ENCODE measurements at regions not wholly inside any gene's neighbourhood (a gene's known extent, or its start where the extent isn't known, plus 50 kb on each side); places are given as distances from the start of the nearest gene placed in this dataset.

DNA sequence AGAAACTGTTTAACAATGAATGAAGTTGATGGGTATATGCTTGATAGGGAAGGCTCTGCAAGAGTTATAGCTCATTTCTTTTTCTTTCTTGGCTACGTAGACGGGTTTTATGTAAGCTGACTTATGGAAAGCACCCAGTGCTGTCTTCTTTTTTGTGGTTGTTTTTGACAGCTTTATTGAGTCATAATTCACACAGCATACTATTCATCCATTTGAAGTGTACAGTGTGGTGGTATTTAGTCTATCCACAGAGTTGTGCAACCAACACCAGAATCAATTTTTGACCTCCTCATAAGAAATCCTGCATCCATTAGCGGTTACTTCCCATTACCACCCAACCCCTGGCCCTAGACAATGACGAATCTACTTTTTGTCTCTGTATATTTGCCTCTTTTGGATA is 240.6 kb upstream of the KIAA1217 start:
- DNase-seq (ENCODE audit: low spot score), result no peak
- no peaks in the 10 kb centered on the region for H3K36me3 ChIP-seq (ENCODE audit: low read depth)
- no peak for ATAC-seq (ENCODE audit: low read depth)
- H3K27me3 ChIP-seq (ENCODE audit: insufficient read depth, poor library complexity, severe bottlenecking), result peaks cover 6% of the 10 kb centered on the region
- TF ChIP-seq, protein P1, sequence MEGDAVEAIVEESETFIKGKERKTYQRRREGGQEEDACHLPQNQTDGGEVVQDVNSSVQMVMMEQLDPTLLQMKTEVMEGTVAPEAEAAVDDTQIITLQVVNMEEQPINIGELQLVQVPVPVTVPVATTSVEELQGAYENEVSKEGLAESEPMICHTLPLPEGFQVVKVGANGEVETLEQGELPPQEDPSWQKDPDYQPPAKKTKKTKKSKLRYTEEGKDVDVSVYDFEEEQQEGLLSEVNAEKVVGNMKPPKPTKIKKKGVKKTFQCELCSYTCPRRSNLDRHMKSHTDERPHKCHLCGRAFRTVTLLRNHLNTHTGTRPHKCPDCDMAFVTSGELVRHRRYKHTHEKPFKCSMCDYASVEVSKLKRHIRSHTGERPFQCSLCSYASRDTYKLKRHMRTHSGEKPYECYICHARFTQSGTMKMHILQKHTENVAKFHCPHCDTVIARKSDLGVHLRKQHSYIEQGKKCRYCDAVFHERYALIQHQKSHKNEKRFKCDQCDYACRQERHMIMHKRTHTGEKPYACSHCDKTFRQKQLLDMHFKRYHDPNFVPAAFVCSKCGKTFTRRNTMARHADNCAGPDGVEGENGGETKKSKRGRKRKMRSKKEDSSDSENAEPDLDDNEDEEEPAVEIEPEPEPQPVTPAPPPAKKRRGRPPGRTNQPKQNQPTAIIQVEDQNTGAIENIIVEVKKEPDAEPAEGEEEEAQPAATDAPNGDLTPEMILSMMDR (IDR thresholded peaks at IDR 0.05; ENCODE audit: poor library complexity, severe bottlenecking), result no peak
- H3K4me1 ChIP-seq (ENCODE audit: insufficient read depth, poor library complexity, severe bottlenecking), result no peaks in the 10 kb centered on the region
- H3K27ac ChIP-seq (ENCODE audit: poor library complexity, severe bottlenecking), result no peak overlapping the region
- H3K9me3 ChIP-seq (ENCODE audit: severe bottlenecking), result no peaks in the 10 kb centered on the region
- H3K4me3 ChIP-seq (ENCODE audit: severe bottlenecking), result no peak overlapping the region

DNA sequence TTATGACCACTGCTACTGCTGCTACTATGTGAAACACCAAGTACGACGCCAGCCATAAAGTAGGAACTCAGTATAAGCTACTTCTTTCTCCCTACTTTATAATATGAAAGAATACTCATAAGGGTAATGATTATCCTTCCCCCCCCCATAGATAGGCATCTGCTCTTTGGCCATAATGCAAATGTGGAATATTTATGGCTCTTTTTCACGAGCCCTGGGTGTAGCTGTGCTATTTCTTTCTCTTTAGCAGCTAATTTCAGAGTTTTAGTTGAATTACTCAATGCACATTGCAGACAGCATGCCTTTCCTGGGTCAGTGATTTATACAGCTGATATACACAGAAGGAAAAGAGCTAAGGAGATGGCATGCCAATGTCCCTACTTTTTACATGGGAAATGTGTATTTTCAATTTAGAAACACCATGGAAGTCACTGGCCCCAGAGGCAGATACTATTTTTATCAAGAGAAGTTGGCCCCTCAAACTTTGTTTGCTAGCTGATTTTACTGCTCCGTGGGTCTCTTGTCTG is 234.1 kb upstream of the KIAA1217 start:
- H3K36me3 ChIP-seq (ENCODE audit: low read depth), result no peaks in the 10 kb centered on the region
- TF ChIP-seq, protein P1 (IDR thresholded peaks at IDR 0.05; ENCODE audit: poor library complexity, severe bottlenecking), result no peak
- no peak for ATAC-seq (ENCODE audit: low read depth)

DNA sequence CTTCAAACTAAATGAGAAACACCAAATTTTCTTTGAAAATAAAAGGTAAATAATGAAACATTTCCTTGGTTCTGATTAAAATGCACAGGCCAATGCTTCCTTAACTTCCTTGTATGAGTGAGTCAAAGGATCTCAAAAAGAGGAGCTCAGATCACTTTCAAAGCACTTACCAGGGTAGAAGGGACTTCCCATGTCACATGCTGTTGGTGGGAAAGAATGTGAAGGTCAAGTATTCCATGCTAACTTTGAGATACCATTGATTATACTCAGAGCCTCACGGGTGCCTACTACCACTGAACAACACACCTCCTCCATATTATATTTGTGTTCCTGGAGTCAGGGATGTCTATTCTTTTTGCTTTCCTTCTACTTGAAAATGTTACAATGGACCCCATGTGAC is 233.5 kb upstream of the KIAA1217 start:
- DNase-seq (ENCODE audit: low spot score) (no peak), ATAC-seq (ENCODE audit: low read depth) (no peak)
- TF ChIP-seq, protein P1 (IDR thresholded peaks at IDR 0.05; ENCODE audit: poor library complexity, severe bottlenecking), result no peak
- H3K4me3 ChIP-seq (ENCODE audit: severe bottlenecking), result no peak overlapping the region
- no peaks in the 10 kb centered on the region for H3K9me3 ChIP-seq (ENCODE audit: severe bottlenecking)
- peaks cover 10% of the 10 kb centered on the region for H3K27me3 ChIP-seq (ENCODE audit: insufficient read depth, poor library complexity, severe bottlenecking)
- no peak overlapping the region for H3K27ac ChIP-seq (ENCODE audit: poor library complexity, severe bottlenecking)
- H3K4me1 ChIP-seq (ENCODE audit: insufficient read depth, poor library complexity, severe bottlenecking), result no peaks in the 10 kb centered on the region
- no peaks in the 10 kb centered on the region for H3K36me3 ChIP-seq (ENCODE audit: low read depth)

More for the DNA sequence above, 234.1 kb upstream of the KIAA1217 start:
- Histone ChIP-seq H3K27me3 (ENCODE audit: insufficient read depth, poor library complexity, severe bottlenecking) (peaks cover 10% of the 10 kb centered on the region), H3K4me3 (ENCODE audit: severe bottlenecking) (no peak overlapping the region), H3K4me1 (ENCODE audit: insufficient read depth, poor library complexity, severe bottlenecking) (no peaks in the 10 kb centered on the region), H3K9me3 (ENCODE audit: severe bottlenecking) (no peaks in the 10 kb centered on the region), H3K27ac (ENCODE audit: poor library complexity, severe bottlenecking) (no peak overlapping the region)
- DNase-seq (ENCODE audit: low spot score), result no peak

DNA sequence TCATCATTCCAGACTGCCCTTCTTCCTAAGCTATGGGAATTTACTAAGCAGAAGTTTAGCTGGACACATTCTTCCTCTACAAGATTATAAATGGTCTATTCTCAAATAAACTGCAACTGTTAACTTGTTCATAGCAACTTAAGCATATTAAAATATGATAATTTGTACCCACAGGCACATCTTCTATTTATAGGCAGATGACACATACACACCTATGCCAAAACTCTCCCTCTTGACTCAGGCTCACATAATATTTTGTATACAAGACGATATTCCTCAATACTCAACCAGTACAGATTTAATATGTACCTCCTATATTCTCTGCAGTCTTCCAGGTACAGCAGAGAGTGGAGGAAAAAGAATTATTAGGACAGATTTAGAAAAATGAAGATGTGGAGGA is 232.7 kb upstream of the KIAA1217 start:
- no peak for ATAC-seq (ENCODE audit: low read depth)

DNA sequence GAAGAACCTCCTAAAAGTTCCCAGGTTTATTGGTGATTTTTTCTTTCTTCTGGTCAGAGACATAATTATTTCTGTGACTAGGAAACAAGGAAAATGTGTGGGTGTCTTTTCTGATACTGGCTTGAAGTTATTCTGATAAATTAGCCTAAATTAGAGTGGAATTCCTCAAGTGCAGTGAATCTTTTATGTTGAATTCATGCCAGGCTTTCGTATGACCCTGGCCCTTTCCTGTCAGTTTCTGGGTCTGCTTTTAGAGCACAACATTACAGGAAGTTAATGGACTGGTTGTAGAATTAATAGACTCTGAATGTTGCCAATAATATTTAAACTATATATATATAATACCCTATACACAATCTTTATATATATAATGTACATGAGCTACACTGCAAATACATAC is 230.6 kb upstream of the KIAA1217 start:
- no peak for ATAC-seq (ENCODE audit: low read depth)
- H3K9me3 ChIP-seq (ENCODE audit: severe bottlenecking), result no peaks in the 10 kb centered on the region
- no peak overlapping the region for H3K4me3 ChIP-seq (ENCODE audit: severe bottlenecking)
- no peaks in the 10 kb centered on the region for H3K36me3 ChIP-seq (ENCODE audit: low read depth)
- H3K27ac ChIP-seq (ENCODE audit: poor library complexity, severe bottlenecking), result no peak overlapping the region
- TF ChIP-seq, protein P1 (IDR thresholded peaks at IDR 0.05; ENCODE audit: poor library complexity, severe bottlenecking), result no peak
- peaks cover 10% of the 10 kb centered on the region for H3K27me3 ChIP-seq (ENCODE audit: insufficient read depth, poor library complexity, severe bottlenecking)
- no peaks in the 10 kb centered on the region for H3K4me1 ChIP-seq (ENCODE audit: insufficient read depth, poor library complexity, severe bottlenecking)
- DNase-seq (ENCODE audit: low spot score), result no peak

More for the DNA sequence above, 232.7 kb upstream of the KIAA1217 start:
- Histone ChIP-seq H3K9me3 (ENCODE audit: severe bottlenecking) (no peaks in the 10 kb centered on the region), H3K4me3 (ENCODE audit: severe bottlenecking) (no peak overlapping the region), H3K27me3 (ENCODE audit: insufficient read depth, poor library complexity, severe bottlenecking) (peaks cover 10% of the 10 kb centered on the region), H3K36me3 (ENCODE audit: low read depth) (no peaks in the 10 kb centered on the region), H3K4me1 (ENCODE audit: insufficient read depth, poor library complexity, severe bottlenecking) (no peaks in the 10 kb centered on the region), H3K27ac (ENCODE audit: poor library complexity, severe bottlenecking) (no peak overlapping the region)
- TF ChIP-seq, protein P1 (IDR thresholded peaks at IDR 0.05; ENCODE audit: poor library complexity, severe bottlenecking), result no peak
- DNase-seq (ENCODE audit: low spot score), result no peak

All from RWPE2 (cell line).